Naive thymus-derived CD4-positive, alpha-beta T cell (primary cell): ENCODE measurements at regions not wholly inside any gene's neighbourhood (a gene's known extent, or its start where the extent isn't known, plus 50 kb on each side); places are given as distances from the start of the nearest gene placed in this dataset.
A peak's percentile ranks its signal among the peaks of the same experiment; 100 is the strongest.

Experiments used
- ATAC-seq: fragments of 150-1000 bp; cut with Tn5 transposase; 2 replicates; pipeline ENCODE4 v1.10.0; 2021; ENCODE audit warnings: mild to moderate bottlenecking, moderate library complexity
- CTCF ChIA-PET: fragments of 350-600 bp; sonication (Branson Sonifier 250); formaldehyde crosslinking; loops from one replicate; lab custom pipeline; 2021; ENCODE audit warnings: antibody characterized with exemption; lab: Charles Lee
- POLR2A ChIA-PET: fragments of 350-600 bp; sonication (Branson Sonifier 250); formaldehyde crosslinking; loops from one replicate; lab custom pipeline; 2021; ENCODE audit warnings: antibody characterized with exemption, inconsistent platforms; lab: Charles Lee
- DNase-seq, 9 donors: peaks; one replicate each; pipeline versions ENCODE4 v3.0.0 to v3.0.0-alpha.2; 2020 to 2022; ENCODE audit warnings: mixed read lengths in 1 of 9
- H3K27ac ChIP-seq: one replicate; pipeline ENCODE4 v1.7.0; 2013; ENCODE audit warnings: mild to moderate bottlenecking, low read depth, low read length, moderate library complexity
- H3K27me3 ChIP-seq, 2 donors: one replicate each; pipeline ENCODE4 v1.7.0; 2013; ENCODE audit warnings: low read length in 2 of 2, mild to moderate bottlenecking in 2 of 2, moderate library complexity in 2 of 2; ENCODE audit not compliant: control insufficient read depth in 2 of 2, insufficient read depth in 2 of 2
- H3K36me3 ChIP-seq, 3 experiments: 1 replicate in 2 of 3; 2 replicates in 1 of 3; pipeline ENCODE4 v1.7.0; 2013; ENCODE audit warnings: low read length in 3 of 3, mild to moderate bottlenecking in 3 of 3, moderate library complexity in 1 of 3; ENCODE audit not compliant: insufficient read depth in 3 of 3, control insufficient read depth in 2 of 3
- H3K4me1 ChIP-seq, 2 donors: one replicate each; pipeline ENCODE4 v1.7.0; 2013; ENCODE audit warnings: low read length in 2 of 2, mild to moderate bottlenecking in 2 of 2, moderate library complexity in 1 of 2; ENCODE audit not compliant: control insufficient read depth in 2 of 2, insufficient read depth in 2 of 2
- H3K4me3 ChIP-seq: 2 replicates; pipeline ENCODE4 v1.7.0; 2013; ENCODE audit warnings: mild to moderate bottlenecking, low read length
- H3K9me3 ChIP-seq, 3 experiments: 1 replicate in 2 of 3; 2 replicates in 1 of 3; pipeline ENCODE4 v1.7.0; 2013; ENCODE audit warnings: low read length in 3 of 3; ENCODE audit not compliant: control insufficient read depth in 2 of 3
- H3K27ac Mint-ChIP-seq, 9 donors: one replicate each; pipeline ENCODE4 v1.8.0; 2020 to 2022; ENCODE audit warnings: mixed read lengths in 9 of 9, mild to moderate bottlenecking in 8 of 9, moderate library complexity in 5 of 9, inconsistent platforms in 2 of 9
- H3K27me3 Mint-ChIP-seq, 5 donors: one replicate each; pipeline ENCODE4 v1.8.0; 2021 to 2022; ENCODE audit warnings: mixed read lengths in 5 of 5, mild to moderate bottlenecking in 1 of 5
- H3K36me3 Mint-ChIP-seq, 5 donors: one replicate each; pipeline ENCODE4 v1.8.0; 2020 to 2022; ENCODE audit warnings: mixed read lengths in 5 of 5, mild to moderate bottlenecking in 3 of 5, inconsistent platforms in 1 of 5
- H3K4me1 Mint-ChIP-seq, 7 donors: one replicate each; pipeline ENCODE4 v1.8.0; 2020 to 2022; ENCODE audit warnings: mixed read lengths in 7 of 7, mild to moderate bottlenecking in 3 of 7, inconsistent platforms in 1 of 7
- H3K4me3 Mint-ChIP-seq, 10 donors: one replicate each; pipeline ENCODE4 v1.8.0; 2020 to 2022; ENCODE audit warnings: mild to moderate bottlenecking in 10 of 10, mixed read lengths in 10 of 10, moderate library complexity in 6 of 10, inconsistent platforms in 2 of 10
- H3K9me3 Mint-ChIP-seq, 11 donors: one replicate each; pipeline ENCODE4 v1.8.0; 2020 to 2022; ENCODE audit warnings: mixed read lengths in 11 of 11, mild to moderate bottlenecking in 4 of 11, inconsistent platforms in 1 of 11, moderate library complexity in 1 of 11
- intact Hi-C, 2 donors: fragments of 100-400 bp; cut with micrococcal nuclease; formaldehyde crosslinking; loops; one replicate each; pipeline ENCODE4 v1.15.1; 2023

- ATAC-seq (no peak), DNase-seq (no peak)
- Histone ChIP-seq H3K27me3 (no peaks in the 10 kb centered on the region), H3K4me3 (no peak overlapping the region), H3K27ac (no peak overlapping the region), H3K36me3 (no peaks in the 10 kb centered on the region), H3K4me1 (no peaks in the 10 kb centered on the region), H3K9me3 (no peaks in the 10 kb centered on the region)
- peaks cover 0 to 5% (median 0%) of the 10 kb centered on the region in 5 donors for H3K27me3 Mint-ChIP-seq
- POLR2A ChIA-PET, result no interaction called here
- CTCF ChIA-PET, result interaction anchor here (0.5 to 1.1 kb wide), 2 partner anchors 361 to 508 kb away, joined by 4 to 6 read pairs; no protein-coding TSS in a partner anchor
- no peak overlapping the region for H3K4me3 Mint-ChIP-seq
- peaks cover 0 to 3% (median 0%) of the 10 kb centered on the region in 7 donors for H3K4me1 Mint-ChIP-seq
- no peaks in the 10 kb centered on the region for H3K36me3 Mint-ChIP-seq
- no peak overlapping the region for H3K27ac Mint-ChIP-seq
- H3K9me3 Mint-ChIP-seq, result peaks cover 0 to 4% (median 0%) of the 10 kb centered on the region in 11 donors
- intact Hi-C loops, result no loop called here
These were observed 145.5 kb upstream of the ZFHX3 start for GRCh38 chr16:73193464-73193863.

GRCh38 chr16:73192232-73192894 lies 144.4 kb upstream of the ZFHX3 start:
- Histone ChIP-seq H3K27ac (no peak overlapping the region), H3K4me1 (no peaks in the 10 kb centered on the region), H3K36me3 (no peaks in the 10 kb centered on the region), H3K27me3 (no peaks in the 10 kb centered on the region), H3K4me3 (no peak overlapping the region), H3K9me3 (no peaks in the 10 kb centered on the region)
- Mint-ChIP-seq H3K9me3 (peaks cover 0 to 4% (median 0%) of the 10 kb centered on the region in 11 donors), H3K4me3 (no peak overlapping the region), H3K36me3 (no peaks in the 10 kb centered on the region), H3K27me3 (peaks cover 0 to 5% (median 0%) of the 10 kb centered on the region in 5 donors), H3K27ac (no peak overlapping the region), H3K4me1 (peaks cover 0 to 3% (median 0%) of the 10 kb centered on the region in 7 donors)
- ATAC-seq (no peak), DNase-seq (no peak)
- POLR2A ChIA-PET, result no interaction called here
- intact Hi-C loops, result no loop called here
- CTCF ChIA-PET, result interaction anchor here (1.2 kb wide), 1 partner anchor 231 kb away, joined by 3 read pairs; no protein-coding TSS in a partner anchor

DNA sequence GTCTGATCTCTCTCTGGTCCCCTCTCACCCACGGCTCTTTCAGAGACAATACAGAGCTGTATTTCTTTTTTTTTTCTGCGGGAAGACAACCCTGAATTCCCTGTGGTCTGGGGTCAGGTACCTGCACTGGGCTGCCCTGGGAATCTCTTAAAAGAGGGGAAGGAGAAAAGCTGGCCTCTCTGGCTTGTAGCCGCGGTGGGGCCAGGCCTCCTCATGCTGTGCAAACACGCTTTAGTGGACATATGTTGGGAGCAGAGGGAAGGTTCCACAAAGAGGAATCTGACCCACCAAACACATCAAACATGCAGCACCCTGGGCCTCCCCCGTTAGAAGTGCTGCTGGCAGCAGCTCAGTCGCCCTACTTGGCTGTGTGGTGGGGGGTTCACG lies 143.7 kb upstream of the ZFHX3 start:
- Histone ChIP-seq H3K9me3 (no peaks in the 10 kb centered on the region), H3K27ac (no peak overlapping the region), H3K36me3 (no peaks in the 10 kb centered on the region), H3K4me3 (no peak overlapping the region), H3K27me3 (no peaks in the 10 kb centered on the region), H3K4me1 (no peaks in the 10 kb centered on the region)
- no peak for ATAC-seq
- intact Hi-C loops, result no loop called here
- no peaks in the 10 kb centered on the region for H3K36me3 Mint-ChIP-seq
- peaks cover 0 to 3% (median 0%) of the 10 kb centered on the region in 7 donors for H3K4me1 Mint-ChIP-seq
- ChIA-PET POLR2A (no interaction called here), CTCF (interaction anchor here (1.2 kb wide), 1 partner anchor 231 kb away, joined by 3 read pairs; no protein-coding TSS in a partner anchor)
- DNase-seq, result no peak
- H3K27ac Mint-ChIP-seq, result no peak overlapping the region
- peaks cover 0 to 3% (median 0%) of the 10 kb centered on the region in 11 donors for H3K9me3 Mint-ChIP-seq
- no peak overlapping the region for H3K4me3 Mint-ChIP-seq
- H3K27me3 Mint-ChIP-seq, result peaks cover 0 to 5% (median 0%) of the 10 kb centered on the region in 5 donors

DNA sequence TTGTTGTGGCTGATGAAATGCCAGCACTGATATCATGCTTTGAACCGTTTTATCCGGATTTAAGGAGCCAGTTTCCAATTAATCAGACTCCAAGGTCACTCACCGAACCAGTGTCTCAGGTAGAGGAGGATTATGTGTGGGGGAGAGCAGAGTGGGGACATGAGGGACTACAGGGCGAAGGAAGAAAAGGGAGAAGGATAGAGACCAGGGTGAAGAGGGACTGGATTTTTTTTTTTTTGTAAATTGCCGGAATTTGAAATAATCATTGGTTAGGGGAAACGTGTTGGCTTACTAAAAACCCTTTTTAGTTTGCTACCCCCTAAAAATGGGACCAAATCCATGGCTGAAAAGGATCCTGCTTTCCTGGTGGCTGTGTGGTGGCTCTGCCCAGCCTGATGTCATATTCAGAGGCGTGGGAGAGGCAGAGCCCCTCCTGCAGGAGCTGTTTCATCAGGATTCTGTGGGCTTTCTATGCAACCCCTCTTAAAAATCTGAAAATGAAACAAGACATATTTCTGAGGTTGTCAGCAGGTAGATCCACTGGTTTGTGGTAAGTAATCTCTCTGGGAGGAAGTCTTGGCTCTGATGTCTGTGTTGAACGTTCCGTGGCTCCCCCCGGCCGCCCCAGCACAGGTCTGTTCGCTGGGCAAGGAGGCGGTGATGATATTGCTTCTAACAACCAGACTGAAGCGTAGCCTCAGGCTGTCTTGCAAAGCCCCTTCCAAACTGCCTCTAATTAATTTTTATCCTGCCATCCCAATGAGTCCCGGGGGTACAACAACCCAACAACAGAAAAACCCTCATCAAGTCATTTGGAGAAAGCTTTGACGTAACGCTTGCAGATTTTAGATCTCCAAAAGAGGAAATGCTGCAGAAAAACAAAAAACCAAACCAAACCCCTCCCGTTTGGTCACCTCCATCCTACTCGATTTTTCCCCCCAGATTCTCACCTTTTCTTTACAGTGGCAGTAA lies 143.0 kb upstream of the ZFHX3 start:
- POLR2A ChIA-PET, result no interaction called here

GRCh38 chr16:73190256-73190655 lies 142.3 kb upstream of the ZFHX3 start:
- DNase-seq, result no peak
- Histone ChIP-seq H3K27ac (no peak overlapping the region), H3K4me3 (no peak overlapping the region), H3K9me3 (no peaks in the 10 kb centered on the region), H3K36me3 (no peaks in the 10 kb centered on the region), H3K4me1 (no peaks in the 10 kb centered on the region), H3K27me3 (no peaks in the 10 kb centered on the region)
- peaks cover 0 to 3% (median 0%) of the 10 kb centered on the region in 7 donors for H3K4me1 Mint-ChIP-seq
- intact Hi-C loops, result no loop called here
- H3K9me3 Mint-ChIP-seq, result peaks cover 0 to 2% (median 0%) of the 10 kb centered on the region in 11 donors
- ATAC-seq, result no peak
- no peaks in the 10 kb centered on the region for H3K36me3 Mint-ChIP-seq
- ChIA-PET POLR2A (no interaction called here), CTCF (no interaction called here)
- no peak overlapping the region for H3K4me3 Mint-ChIP-seq
- H3K27me3 Mint-ChIP-seq, result peaks cover 0 to 5% (median 0%) of the 10 kb centered on the region in 5 donors
- H3K27ac Mint-ChIP-seq, result no peak overlapping the region

More for the DNA sequence above, 143.0 kb upstream of the ZFHX3 start:
- H3K27ac ChIP-seq, result no peak overlapping the region
- ATAC-seq, result no peak
- DNase-seq, result no peak
- H3K27me3 Mint-ChIP-seq, result peaks cover 0 to 5% (median 0%) of the 10 kb centered on the region in 5 donors
- H3K36me3 Mint-ChIP-seq, result no peaks in the 10 kb centered on the region
- no peaks in the 10 kb centered on the region for H3K27me3 ChIP-seq
- intact Hi-C loops, result no loop called here
- CTCF ChIA-PET, result interaction anchor here (1.2 kb wide), 1 partner anchor 230 kb away, joined by 3 read pairs; no protein-coding TSS in a partner anchor
- no peaks in the 10 kb centered on the region for H3K36me3 ChIP-seq
- H3K4me1 Mint-ChIP-seq, result peaks cover 0 to 3% (median 0%) of the 10 kb centered on the region in 7 donors
- H3K4me3 ChIP-seq, result no peak overlapping the region
- no peaks in the 10 kb centered on the region for H3K9me3 ChIP-seq
- no peak overlapping the region for H3K4me3 Mint-ChIP-seq
- no peaks in the 10 kb centered on the region for H3K4me1 ChIP-seq
- no peak overlapping the region for H3K27ac Mint-ChIP-seq
- H3K9me3 Mint-ChIP-seq, result peaks cover 0 to 2% (median 0%) of the 10 kb centered on the region in 11 donors

GRCh38 chr16:73189136-73189535 lies 141.2 kb upstream of the ZFHX3 start:
- CTCF ChIA-PET, result no interaction called here
- Histone ChIP-seq H3K27ac (no peak overlapping the region), H3K4me3 (no peak overlapping the region), H3K27me3 (no peaks in the 10 kb centered on the region), H3K4me1 (no peaks in the 10 kb centered on the region), H3K36me3 (no peaks in the 10 kb centered on the region), H3K9me3 (no peaks in the 10 kb centered on the region)
- Mint-ChIP-seq H3K27ac (peak overlapping the region in 1 of 9 donors; percentile 20), H3K9me3 (peaks cover 0 to 2% (median 0%) of the 10 kb centered on the region in 11 donors), H3K4me3 (no peak overlapping the region), H3K36me3 (no peaks in the 10 kb centered on the region), H3K4me1 (peaks cover 0 to 3% (median 0%) of the 10 kb centered on the region in 7 donors), H3K27me3 (peaks cover 0 to 5% (median 0%) of the 10 kb centered on the region in 5 donors)
- ATAC-seq, result no peak
- no peak for DNase-seq
- intact Hi-C loops, result no loop called here
- POLR2A ChIA-PET, result no interaction called here
